Neural cell (in vitro differentiated cells): ENCODE measurements at regions not wholly inside any gene's neighbourhood (a gene's known extent, or its start where the extent isn't known, plus 50 kb on each side); places are given as distances from the start of the nearest gene placed in this dataset.

ENCODE experiments used
- H2AFZ ChIP-seq: fragments of 200-600, 300-800 bp; sonication (generic), shearing (Covaris generic); 2 replicates; pipeline ENCODE4 v1.6.0; 2014; ENCODE audit warnings: low read depth, mild to moderate bottlenecking, antibody characterized with exemption, low read length, moderate library complexity
- H3F3A ChIP-seq: fragments of 200-600 bp; shearing (Covaris generic); 2 replicates; pipeline ENCODE4 v1.6.1; 2016; ENCODE audit warnings: mild to moderate bottlenecking, moderate library complexity, mixed read lengths, antibody characterized with exemption, low read length; ENCODE audit not compliant: insufficient read depth, poor library complexity, severe bottlenecking
- H3K27ac ChIP-seq: fragments of 200-600, 300-800 bp; sonication (generic), shearing (Covaris generic); 2 replicates; pipeline ENCODE4 v1.5.1; 2014; ENCODE audit warnings: mild to moderate bottlenecking, low read length, moderate library complexity
- H3K27me3 ChIP-seq: fragments of 300-800, 200-600 bp; sonication (generic), shearing (Covaris generic); 2 replicates; pipeline ENCODE4 v1.6.0; 2014; ENCODE audit warnings: mild to moderate bottlenecking, low read depth, low read length, moderate library complexity; ENCODE audit not compliant: insufficient read depth
- H3K36me3 ChIP-seq: fragments of 300-800, 200-600 bp; sonication (generic), shearing (Covaris generic); 2 replicates; pipeline ENCODE4 v1.5.1; 2014; ENCODE audit warnings: mild to moderate bottlenecking, antibody characterized with exemption, low read length, moderate library complexity; ENCODE audit not compliant: insufficient read depth
- H3K4me2 ChIP-seq: fragments of 300-800, 200-600 bp; sonication (generic), shearing (Covaris generic); 2 replicates; pipeline ENCODE4 v1.6.0; 2014; ENCODE audit warnings: mild to moderate bottlenecking, low read length
- H3K4me3 ChIP-seq: fragments of 300-800, 200-600 bp; sonication (generic), shearing (Covaris generic); 2 replicates; pipeline ENCODE4 v1.5.1; 2014; ENCODE audit warnings: mild to moderate bottlenecking, low read length, moderate library complexity
- H3K79me2 ChIP-seq: fragments of 200-600 bp; shearing (Covaris generic); replicated peaks from 2 replicates; pipeline ENCODE4 v1.6.0; 2014; ENCODE audit warnings: mild to moderate bottlenecking, low read length, moderate library complexity; ENCODE audit not compliant: insufficient read depth
- H3K9ac ChIP-seq: fragments of 300-800, 200-600 bp; sonication (generic), shearing (Covaris generic); 2 replicates; pipeline ENCODE4 v1.6.1; 2016; ENCODE audit warnings: mild to moderate bottlenecking, low read length, mixed read lengths
- H3K9me2 ChIP-seq: fragments of 200-600 bp; shearing (Covaris generic); 2 replicates; pipeline ENCODE4 v1.6.1; 2016; ENCODE audit warnings: mild to moderate bottlenecking, low read length, mixed read lengths; ENCODE audit not compliant: insufficient read depth
- H3K9me3 ChIP-seq: fragments of 200-600, 300-800 bp; sonication (generic), shearing (Covaris generic); 2 replicates; pipeline ENCODE4 v1.6.1; 2016; ENCODE audit warnings: mild to moderate bottlenecking, mixed run types, low read length, moderate library complexity, mixed read lengths
- H4K20me1 ChIP-seq: fragments of 200-600 bp; shearing (Covaris generic); 2 replicates; pipeline ENCODE4 v1.6.1; 2016; ENCODE audit warnings: mild to moderate bottlenecking, mixed run types; ENCODE audit not compliant: insufficient read depth
- CTCF ChIP-seq: fragments of 450-650 bp; IDR thresholded peaks from 2 replicates; pipeline ENCODE4 v1.5.1; 2014; ENCODE audit warnings: antibody characterized with exemption, mild to moderate bottlenecking, moderate library complexity; ENCODE audit not compliant: poor library complexity, severe bottlenecking
- EP300 ChIP-seq: fragments of 450-650 bp; conservative IDR thresholded peaks from 2 replicates; pipeline ENCODE4 v1.6.1; 2014; ENCODE audit warnings: antibody characterized with exemption, mild to moderate bottlenecking, moderate library complexity; ENCODE audit not compliant: poor library complexity, severe bottlenecking
- EZH2 ChIP-seq: fragments of 200-600, 300-800 bp; shearing (Covaris generic), sonication (generic); IDR thresholded peaks from 2 replicates; pipeline ENCODE4 v1.6.1; 2014; ENCODE audit warnings: antibody characterized with exemption, low read length, borderline replicate concordance, mild to moderate bottlenecking; ENCODE audit not compliant: insufficient read depth, poor library complexity, severe bottlenecking
- MXI1 ChIP-seq: fragments of 450-650 bp; conservative IDR thresholded peaks from 2 replicates; pipeline ENCODE4 v1.6.1; 2014; ENCODE audit warnings: antibody characterized with exemption, mild to moderate bottlenecking; ENCODE audit not compliant: poor library complexity, severe bottlenecking
- POLR2AphosphoS5 ChIP-seq: IDR thresholded peaks from 2 replicates; pipeline ENCODE4 v1.6.1; 2012
- RAD21 ChIP-seq: fragments of 450-650 bp; conservative IDR thresholded peaks from 2 replicates; pipeline ENCODE4 v1.6.1; 2014; ENCODE audit warnings: antibody characterized with exemption, mild to moderate bottlenecking, moderate library complexity
- REST ChIP-seq: IDR thresholded peaks from 2 replicates; pipeline ENCODE4 v1.6.1; 2012; ENCODE audit warnings: borderline replicate concordance
- SMC3 ChIP-seq: fragments of 450-650 bp; conservative IDR thresholded peaks from 2 replicates; pipeline ENCODE4 v1.6.1; 2014; ENCODE audit warnings: antibody characterized with exemption, mild to moderate bottlenecking, moderate library complexity; ENCODE audit not compliant: poor library complexity
- TAF1 ChIP-seq: IDR thresholded peaks from 2 replicates; pipeline ENCODE4 v1.6.1; 2012; ENCODE audit warnings: low read depth

- H3K4me3 ChIP-seq = no peak overlapping the region
- H3K79me2 ChIP-seq = no peaks in the 10 kb centered on the region
- no peak overlapping the region for H3K4me2 ChIP-seq
- TF ChIP-seq SMC3 (no peak), TAF1 (no peak), RAD21 (no peak), EZH2 (no peak), MXI1 (no peak), CTCF (no peak), EP300 (no peak), REST (no peak), POLR2AphosphoS5 (no peak)
- H3K27me3 ChIP-seq = no peaks in the 10 kb centered on the region
- no peaks in the 10 kb centered on the region for H3K36me3 ChIP-seq
- H3K27ac ChIP-seq = no peak overlapping the region
- H2AFZ ChIP-seq = no peak overlapping the region
- H4K20me1 ChIP-seq = no peaks in the 10 kb centered on the region
- no peaks in the 10 kb centered on the region for H3K9me3 ChIP-seq
- no peak overlapping the region for H3K9ac ChIP-seq
- H3F3A ChIP-seq = no peaks in the 10 kb centered on the region
- H3K9me2 ChIP-seq = no peaks in the 10 kb centered on the region
Measured at GRCh38 chr5:4124221-4124970, 528.8 kb downstream of the IRX1 start.

- no peaks in the 10 kb centered on the region for H3F3A ChIP-seq
- no peak overlapping the region for H3K9ac ChIP-seq
- TF ChIP-seq TAF1 (no peak), REST (no peak), RAD21 (no peak), SMC3 (no peak), CTCF (no peak), MXI1 (no peak), EP300 (no peak), POLR2AphosphoS5 (no peak), EZH2 (no peak)
- no peaks in the 10 kb centered on the region for H3K36me3 ChIP-seq
- no peaks in the 10 kb centered on the region for H4K20me1 ChIP-seq
- H3K79me2 ChIP-seq = no peaks in the 10 kb centered on the region
- H3K9me2 ChIP-seq = no peaks in the 10 kb centered on the region
- no peak overlapping the region for H2AFZ ChIP-seq
- no peak overlapping the region for H3K4me3 ChIP-seq
- H3K9me3 ChIP-seq = no peaks in the 10 kb centered on the region
- H3K4me2 ChIP-seq = no peak overlapping the region
- H3K27me3 ChIP-seq = no peaks in the 10 kb centered on the region
- H3K27ac ChIP-seq = no peak overlapping the region
Measured at GRCh38 chr5:4128994-4129393, 533.4 kb downstream of the IRX1 start.
